Esophagus muscularis mucosa (tissue), 4 donors: ENCODE measurements at regions not wholly inside any gene's neighbourhood (a gene's known extent, or its start where the extent isn't known, plus 50 kb on each side); places are given as distances from the start of the nearest gene placed in this dataset.

Source experiments
- CTCF ChIP-seq, 3 experiments: fragments of 200-600 bp in 2 of 3; fragments of 450-650 bp in 1 of 3; sonication (generic) in 2 of 3; IDR thresholded peaks; one replicate each; pipeline ENCODE4 v1.5.1; 2017 to 2019; ENCODE audit warnings: antibody characterized with exemption in 3 of 3, mild to moderate bottlenecking in 2 of 3, moderate library complexity in 1 of 3
- EP300 ChIP-seq: sonication (generic); formaldehyde crosslinking; IDR thresholded peaks from one replicate; pipeline ENCODE4 v1.6.1; 2017; ENCODE audit warnings: antibody characterized with exemption
- POLR2AphosphoS5 ChIP-seq, 2 donors: sonication (generic); formaldehyde crosslinking; IDR thresholded peaks; one replicate each; pipeline ENCODE4 v1.6.1; 2017; ENCODE audit warnings: antibody characterized with exemption in 2 of 2

- no peak for TF ChIP-seq EP300
- TF ChIP-seq CTCF (IDR thresholded peaks at IDR 0.05) = no peak
- no peak for TF ChIP-seq POLR2AphosphoS5 (IDR thresholded peaks at IDR 0.05)
Measured at GRCh38 chr6:106875782-106876321, 98.7 kb downstream of the CD24 start.
